Activated B cell treated with CpG ODN at 0.5 μM for 24 hours (primary cell): ENCODE measurements at regions not wholly inside any gene's neighbourhood (a gene's known extent, or its start where the extent isn't known, plus 50 kb on each side); places are given as distances from the start of the nearest gene placed in this dataset.

Experiments used
- ATAC-seq: fragments of 200-7000 bp; cut with Tn5 transposase; one replicate; pipeline ENCODE4 v1.10.0; 2021; ENCODE audit warnings: low read depth, mild to moderate bottlenecking, moderate library complexity
- CTCF ChIA-PET: fragments of 350-600 bp; sonication (Branson Sonifier 250); formaldehyde crosslinking; loops from one replicate; lab custom pipeline; 2021; ENCODE audit warnings: antibody characterized with exemption; lab: Charles Lee
- POLR2A ChIA-PET: fragments of 350-600 bp; sonication (Branson Sonifier 250); formaldehyde crosslinking; loops from one replicate; lab custom pipeline; 2021; ENCODE audit warnings: antibody characterized with exemption; lab: Charles Lee
- DNase-seq: peaks from one replicate; pipeline ENCODE4 v3.0.0; 2022
- H3K27ac Mint-ChIP-seq: one replicate; pipeline ENCODE4 v1.8.0; 2020; ENCODE audit warnings: mixed read lengths
- H3K27me3 Mint-ChIP-seq: one replicate; pipeline ENCODE4 v1.8.0; 2021; ENCODE audit warnings: mixed read lengths
- H3K36me3 Mint-ChIP-seq: one replicate; pipeline ENCODE4 v1.8.0; 2021; ENCODE audit warnings: low read depth, mixed read lengths
- H3K4me1 Mint-ChIP-seq: one replicate; pipeline ENCODE4 v1.8.0; 2021; ENCODE audit warnings: mixed read lengths
- H3K4me3 Mint-ChIP-seq: one replicate; pipeline ENCODE4 v1.8.0; 2020; ENCODE audit warnings: mild to moderate bottlenecking, mixed read lengths
- H3K9me3 Mint-ChIP-seq: one replicate; pipeline ENCODE4 v1.8.0; 2020; ENCODE audit warnings: mixed read lengths
- CTCF ChIP-seq: fragments of 200-600 bp; IDR thresholded peaks from one replicate; pipeline ENCODE4 v1.8.0; 2022; ENCODE audit warnings: antibody characterized with exemption, mild to moderate bottlenecking
- intact Hi-C: fragments of 100-400 bp; cut with micrococcal nuclease; formaldehyde crosslinking; loops from one replicate; pipeline ENCODE4 v1.15.1; 2024

- no peaks in the 10 kb centered on the region for H3K27me3 Mint-ChIP-seq
- no peak overlapping the region for H3K4me3 Mint-ChIP-seq
- ATAC-seq: no peak
- DNase-seq: no peak
- ChIA-PET POLR2A (no interaction called here), CTCF (no interaction called here)
- H3K4me1 Mint-ChIP-seq: no peaks in the 10 kb centered on the region
- intact Hi-C loops: no loop called here
- no peaks in the 10 kb centered on the region for H3K36me3 Mint-ChIP-seq
- no peak overlapping the region for H3K27ac Mint-ChIP-seq
- peaks cover 3% of the 10 kb centered on the region for H3K9me3 Mint-ChIP-seq
- TF ChIP-seq CTCF: no peak
Observed at GRCh38 chr10:20615395-20615794, 281.7 kb downstream of the NEBL start.

- TF ChIP-seq CTCF: no peak
- DNase-seq (no peak), ATAC-seq (no peak)
- Mint-ChIP-seq H3K27me3 (no peaks in the 10 kb centered on the region), H3K27ac (no peak overlapping the region), H3K36me3 (no peaks in the 10 kb centered on the region), H3K4me3 (no peak overlapping the region), H3K9me3 (peaks cover 3% of the 10 kb centered on the region), H3K4me1 (no peaks in the 10 kb centered on the region)
- intact Hi-C loops: no loop called here
- ChIA-PET POLR2A (no interaction called here), CTCF (no interaction called here)
Observed at GRCh38 chr10:20614911-20615310, 282.2 kb downstream of the NEBL start.

- Mint-ChIP-seq H3K27ac (no peak overlapping the region), H3K27me3 (no peaks in the 10 kb centered on the region), H3K4me3 (no peak overlapping the region), H3K36me3 (no peaks in the 10 kb centered on the region), H3K9me3 (no peaks in the 10 kb centered on the region), H3K4me1 (no peaks in the 10 kb centered on the region)
- ChIA-PET CTCF (no interaction called here), POLR2A (no interaction called here)
- no peak for TF ChIP-seq CTCF
- ATAC-seq (no peak), DNase-seq (no peak)
- intact Hi-C loops: no loop called here
Observed at GRCh38 chr10:20608503-20608902, 288.6 kb downstream of the NEBL start.

- no peak for TF ChIP-seq CTCF
- Mint-ChIP-seq H3K9me3 (peaks cover 3% of the 10 kb centered on the region), H3K36me3 (no peaks in the 10 kb centered on the region), H3K4me1 (no peaks in the 10 kb centered on the region), H3K27me3 (no peaks in the 10 kb centered on the region), H3K27ac (no peak overlapping the region), H3K4me3 (no peak overlapping the region)
- ChIA-PET CTCF (no interaction called here), POLR2A (no interaction called here)
- intact Hi-C loops: no loop called here
- DNase-seq (no peak), ATAC-seq (no peak)
Observed at GRCh38 chr10:20606985-20607384, 290.1 kb downstream of the NEBL start.

GRCh38 chr10:20601941-20602461 lies 295.1 kb downstream of the NEBL start:
- Mint-ChIP-seq H3K27me3 (no peaks in the 10 kb centered on the region), H3K36me3 (no peaks in the 10 kb centered on the region), H3K27ac (no peak overlapping the region), H3K4me3 (no peak overlapping the region), H3K4me1 (no peaks in the 10 kb centered on the region), H3K9me3 (peaks cover 3% of the 10 kb centered on the region)
- ATAC-seq: no peak
- no peak for DNase-seq
- POLR2A ChIA-PET: no interaction called here
- intact Hi-C loops: no loop called here
- CTCF ChIA-PET: no interaction called here
- no peak for TF ChIP-seq CTCF
